Lung (tissue), 11 donors: ENCODE measurements at regions not wholly inside any gene's neighbourhood (a gene's known extent, or its start where the extent isn't known, plus 50 kb on each side); places are given as distances from the start of the nearest gene placed in this dataset.
A peak's percentile ranks its signal among the peaks of the same experiment; 100 is the strongest.

Source experiments
- ATAC-seq: fragments of 200-7000 bp; cut with Tn5 transposase; one replicate; pipeline ENCODE4 v1.9.1; 2020; ENCODE audit warnings: moderate number of reproducible peaks; ENCODE audit not compliant: insufficient read depth, low FRiP score
- DNase-seq, 3 donors: peaks; one replicate each; pipeline ENCODE4 v3.0.0-alpha.2; 2013 to 2017
- H3K27ac ChIP-seq, 2 donors: one replicate each; pipeline ENCODE4 v1.5.1; 2013; ENCODE audit warnings: mild to moderate bottlenecking in 2 of 2, moderate library complexity in 2 of 2, control low read depth in 1 of 2, inconsistent platforms in 1 of 2, low read depth in 1 of 2, low read length in 1 of 2
- H3K27me3 ChIP-seq, 3 donors: one replicate each; pipeline ENCODE4 v1.5.1; 2013; ENCODE audit warnings: low read length in 2 of 3; ENCODE audit not compliant: control insufficient read depth in 3 of 3, insufficient read depth in 3 of 3
- H3K36me3 ChIP-seq, 4 donors: one replicate each; pipeline ENCODE4 v1.5.1; 2013; ENCODE audit warnings: low read length in 4 of 4, mild to moderate bottlenecking in 1 of 4, moderate library complexity in 1 of 4; ENCODE audit not compliant: control insufficient read depth in 4 of 4, insufficient read depth in 4 of 4
- H3K4me1 ChIP-seq, 5 donors: one replicate each; pipeline ENCODE4 v1.5.1; 2013; ENCODE audit warnings: low read length in 5 of 5, mild to moderate bottlenecking in 2 of 5, moderate library complexity in 1 of 5; ENCODE audit not compliant: control insufficient read depth in 5 of 5, insufficient read depth in 5 of 5
- H3K4me3 ChIP-seq: one replicate; pipeline ENCODE4 v1.5.1; 2013; ENCODE audit warnings: mild to moderate bottlenecking, control low read depth, moderate library complexity
- H3K9ac ChIP-seq, 2 donors: one replicate each; pipeline ENCODE4 v1.5.1; 2013; ENCODE audit warnings: low read length in 2 of 2, control low read depth in 1 of 2; ENCODE audit not compliant: insufficient read depth in 1 of 2
- H3K9me3 ChIP-seq, 4 donors: one replicate each; pipeline ENCODE4 v1.5.1; 2013; ENCODE audit warnings: low read length in 3 of 4, mild to moderate bottlenecking in 1 of 4, moderate library complexity in 1 of 4; ENCODE audit not compliant: control insufficient read depth in 4 of 4, insufficient read depth in 3 of 4
- WGBS, 2 donors: extraction: QIAGEN DNeasy Blood & Tissue Kit; methylation state at CpG; one replicate each; pipeline ENCODE4 v1.1.7; 2013; 5-methylcytosine and 5-hydroxymethylcytosine counted together
- TF ChIP-seq, protein P1 (sequence below): IDR thresholded peaks from 2 replicates; pipeline ENCODE4 v1.5.1; 2012; ENCODE audit warnings: mild to moderate bottlenecking; ENCODE audit errors: control extremely low read depth, extremely low read depth
- donor health status: control.
- donor health status: control.
- donor health status: Bipolar disorder and iron deficiency.
- donor health status: healthy.
- donor health status: DM: yes; HTN: yes; CAD: no.

DNA sequence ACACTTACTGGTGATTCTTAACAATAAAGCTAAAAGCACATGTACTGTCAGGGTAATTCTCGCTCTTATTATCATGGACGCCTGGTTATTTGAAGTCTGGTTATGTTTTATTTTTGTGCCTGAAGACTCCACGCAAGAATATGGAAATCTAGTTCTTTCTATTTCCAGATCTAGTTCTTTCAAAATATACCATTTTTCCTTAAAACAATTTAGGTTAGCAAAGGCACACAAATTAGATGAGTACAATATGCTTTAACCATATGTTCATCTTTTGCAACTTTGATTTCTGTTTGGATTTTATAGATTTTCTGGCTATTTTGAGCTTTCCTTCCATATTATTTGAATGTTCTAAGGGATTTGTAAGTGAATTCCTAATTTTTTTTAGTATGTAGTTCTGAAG is 1783.1 kb downstream of the PCDH7 start:
- no peaks in the 10 kb centered on the region for H3K4me1 ChIP-seq
- H3K4me3 ChIP-seq = no peak overlapping the region
- H3K27ac ChIP-seq = no peak overlapping the region
- peaks cover 0 to 4% (median 2%) of the 10 kb centered on the region in 4 donors for H3K9me3 ChIP-seq
- WGBS, 2 donors = 94 to 97% methylated on average over 3 of the region's 3 CpGs
- DNase-seq (no peak), ATAC-seq (no peak)
- no peak overlapping the region for H3K9ac ChIP-seq
- H3K36me3 ChIP-seq = no peaks in the 10 kb centered on the region
- TF ChIP-seq, protein P1, sequence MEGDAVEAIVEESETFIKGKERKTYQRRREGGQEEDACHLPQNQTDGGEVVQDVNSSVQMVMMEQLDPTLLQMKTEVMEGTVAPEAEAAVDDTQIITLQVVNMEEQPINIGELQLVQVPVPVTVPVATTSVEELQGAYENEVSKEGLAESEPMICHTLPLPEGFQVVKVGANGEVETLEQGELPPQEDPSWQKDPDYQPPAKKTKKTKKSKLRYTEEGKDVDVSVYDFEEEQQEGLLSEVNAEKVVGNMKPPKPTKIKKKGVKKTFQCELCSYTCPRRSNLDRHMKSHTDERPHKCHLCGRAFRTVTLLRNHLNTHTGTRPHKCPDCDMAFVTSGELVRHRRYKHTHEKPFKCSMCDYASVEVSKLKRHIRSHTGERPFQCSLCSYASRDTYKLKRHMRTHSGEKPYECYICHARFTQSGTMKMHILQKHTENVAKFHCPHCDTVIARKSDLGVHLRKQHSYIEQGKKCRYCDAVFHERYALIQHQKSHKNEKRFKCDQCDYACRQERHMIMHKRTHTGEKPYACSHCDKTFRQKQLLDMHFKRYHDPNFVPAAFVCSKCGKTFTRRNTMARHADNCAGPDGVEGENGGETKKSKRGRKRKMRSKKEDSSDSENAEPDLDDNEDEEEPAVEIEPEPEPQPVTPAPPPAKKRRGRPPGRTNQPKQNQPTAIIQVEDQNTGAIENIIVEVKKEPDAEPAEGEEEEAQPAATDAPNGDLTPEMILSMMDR = no peak
- no peaks in the 10 kb centered on the region for H3K27me3 ChIP-seq

DNA sequence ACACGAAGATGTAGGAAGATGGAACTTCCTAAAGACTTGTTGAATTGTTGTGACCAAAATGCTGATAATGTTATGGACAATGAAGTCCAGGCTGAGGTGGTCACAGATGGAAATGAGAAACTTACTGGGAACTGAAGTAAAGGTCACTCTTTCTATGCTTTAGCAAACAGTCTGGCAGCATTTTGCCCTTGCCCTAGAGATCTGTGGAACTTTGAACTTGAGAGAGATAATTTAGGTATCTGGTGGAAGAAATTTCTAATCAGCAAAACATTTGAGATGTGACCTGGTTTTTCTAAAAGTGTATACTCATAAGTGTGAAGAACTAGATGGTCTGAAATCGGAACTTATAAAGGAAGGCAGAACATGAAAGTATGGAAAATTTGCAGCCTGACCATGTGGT is 1785.9 kb downstream of the PCDH7 start:
- ATAC-seq (no peak), DNase-seq (no peak)
- Histone ChIP-seq H3K27me3 (no peaks in the 10 kb centered on the region), H3K9ac (no peak overlapping the region), H3K9me3 (peaks cover 0 to 4% (median 0%) of the 10 kb centered on the region in 4 donors), H3K4me3 (no peak overlapping the region), H3K36me3 (no peaks in the 10 kb centered on the region), H3K4me1 (no peaks in the 10 kb centered on the region), H3K27ac (no peak overlapping the region)
- 81 to 88% methylated on average over 2 of the region's 2 CpGs for WGBS, 2 donors
- TF ChIP-seq, protein P1 = no peak

DNA sequence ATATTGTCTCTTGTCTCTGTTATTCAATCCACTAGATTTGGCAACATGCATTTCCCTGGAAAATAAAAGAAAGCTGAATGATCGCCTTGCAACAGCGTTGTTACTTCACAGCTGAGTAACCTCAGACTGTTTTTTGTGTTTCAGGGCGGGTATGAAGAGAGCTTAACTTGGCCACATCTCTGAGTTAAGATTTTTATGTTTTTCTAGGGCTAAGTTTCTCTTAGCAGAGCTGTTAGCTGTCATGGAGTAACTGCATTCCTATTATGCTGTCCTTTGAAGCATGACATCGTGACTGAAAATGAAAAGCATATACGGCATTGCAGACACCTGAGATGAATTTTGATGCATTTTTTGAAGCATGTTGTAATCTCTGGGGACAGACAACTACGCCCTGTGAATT is 1798.9 kb downstream of the PCDH7 start:
- no peak overlapping the region for H3K4me3 ChIP-seq
- peaks cover 0 to 3% (median 0%) of the 10 kb centered on the region in 5 donors for H3K4me1 ChIP-seq
- peak; percentile 14 to 67 (median 54) for DNase-seq
- H3K9ac ChIP-seq = peak overlapping the region in 1 of 2 donors; percentile 63
- TF ChIP-seq, protein P1 = no peak
- H3K27me3 ChIP-seq = no peaks in the 10 kb centered on the region
- no peaks in the 10 kb centered on the region for H3K36me3 ChIP-seq
- no peak overlapping the region for H3K27ac ChIP-seq
- no peaks in the 10 kb centered on the region for H3K9me3 ChIP-seq
- no peak for ATAC-seq
- WGBS, 2 donors = 60 to 69% methylated on average over 6 of the region's 6 CpGs

DNA sequence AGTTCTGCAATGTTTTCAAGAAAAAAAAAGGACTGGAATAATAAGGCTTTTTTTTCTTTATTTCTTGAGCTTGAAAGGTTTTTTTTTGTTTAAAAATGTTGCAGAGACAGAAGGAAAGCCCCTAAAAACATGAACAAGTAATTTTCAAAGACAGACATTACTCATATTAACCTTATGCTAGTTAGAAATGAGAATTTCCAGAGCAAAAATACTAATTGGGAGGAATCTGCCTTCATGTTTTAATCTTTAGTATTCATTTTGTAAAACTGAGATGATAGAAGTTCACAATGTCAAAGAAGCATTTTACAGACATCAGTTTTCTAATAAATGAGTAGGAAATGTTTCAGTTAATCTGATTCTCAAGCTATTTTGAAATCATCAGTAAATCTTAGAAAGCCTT is 1805.3 kb downstream of the PCDH7 start:
- DNase-seq (no peak), ATAC-seq (no peak)
- peaks cover 0 to 2% (median 0%) of the 10 kb centered on the region in 4 donors for H3K9me3 ChIP-seq
- no peak overlapping the region for H3K9ac ChIP-seq
- no peaks in the 10 kb centered on the region for H3K4me1 ChIP-seq
- no peak overlapping the region for H3K4me3 ChIP-seq
- H3K27ac ChIP-seq = no peak overlapping the region
- no peaks in the 10 kb centered on the region for H3K36me3 ChIP-seq
- TF ChIP-seq, protein P1 = no peak
- H3K27me3 ChIP-seq = no peaks in the 10 kb centered on the region
